WERI-Rb-1 (cell line): ENCODE measurements at regions not wholly inside any gene's neighbourhood (a gene's known extent, or its start where the extent isn't known, plus 50 kb on each side); places are given as distances from the start of the nearest gene placed in this dataset.

ENCODE experiments used
- DNase-seq: peaks from one replicate; pipeline ENCODE4 v3.0.0-alpha.2; 2020
- H3K27ac ChIP-seq: fragments of 250-450 bp; sonication (Bioruptor Pico); 2 replicates; pipeline ENCODE4 v1.5.1; 2020; ENCODE audit warnings: mild to moderate bottlenecking, moderate library complexity
- H3K27me3 ChIP-seq: fragments of 250-450 bp; sonication (Bioruptor Pico); 2 replicates; pipeline ENCODE4 v1.5.1; 2021; ENCODE audit warnings: mild to moderate bottlenecking, low read depth, moderate library complexity; ENCODE audit not compliant: insufficient read depth, severe bottlenecking
- H3K36me3 ChIP-seq: fragments of 250-450 bp; sonication (Bioruptor Pico); 2 replicates; pipeline ENCODE4 v1.5.1; 2020; ENCODE audit warnings: mild to moderate bottlenecking, moderate library complexity
- H3K4me3 ChIP-seq: 2 replicates; pipeline ENCODE4 v1.5.1; 2011; ENCODE audit warnings: low read depth, mild to moderate bottlenecking, control low read depth, low read length
- H3K9me3 ChIP-seq: fragments of 250-450 bp; sonication (Bioruptor Pico); 2 replicates; pipeline ENCODE4 v1.5.1; 2021; ENCODE audit warnings: mild to moderate bottlenecking, moderate library complexity; ENCODE audit not compliant: severe bottlenecking
- TF ChIP-seq, protein P1 (sequence below): IDR thresholded peaks from 2 replicates; pipeline ENCODE4 v1.5.1; 2011; ENCODE audit warnings: low read depth, mild to moderate bottlenecking, control low read depth, inconsistent platforms, low read length

DNA sequence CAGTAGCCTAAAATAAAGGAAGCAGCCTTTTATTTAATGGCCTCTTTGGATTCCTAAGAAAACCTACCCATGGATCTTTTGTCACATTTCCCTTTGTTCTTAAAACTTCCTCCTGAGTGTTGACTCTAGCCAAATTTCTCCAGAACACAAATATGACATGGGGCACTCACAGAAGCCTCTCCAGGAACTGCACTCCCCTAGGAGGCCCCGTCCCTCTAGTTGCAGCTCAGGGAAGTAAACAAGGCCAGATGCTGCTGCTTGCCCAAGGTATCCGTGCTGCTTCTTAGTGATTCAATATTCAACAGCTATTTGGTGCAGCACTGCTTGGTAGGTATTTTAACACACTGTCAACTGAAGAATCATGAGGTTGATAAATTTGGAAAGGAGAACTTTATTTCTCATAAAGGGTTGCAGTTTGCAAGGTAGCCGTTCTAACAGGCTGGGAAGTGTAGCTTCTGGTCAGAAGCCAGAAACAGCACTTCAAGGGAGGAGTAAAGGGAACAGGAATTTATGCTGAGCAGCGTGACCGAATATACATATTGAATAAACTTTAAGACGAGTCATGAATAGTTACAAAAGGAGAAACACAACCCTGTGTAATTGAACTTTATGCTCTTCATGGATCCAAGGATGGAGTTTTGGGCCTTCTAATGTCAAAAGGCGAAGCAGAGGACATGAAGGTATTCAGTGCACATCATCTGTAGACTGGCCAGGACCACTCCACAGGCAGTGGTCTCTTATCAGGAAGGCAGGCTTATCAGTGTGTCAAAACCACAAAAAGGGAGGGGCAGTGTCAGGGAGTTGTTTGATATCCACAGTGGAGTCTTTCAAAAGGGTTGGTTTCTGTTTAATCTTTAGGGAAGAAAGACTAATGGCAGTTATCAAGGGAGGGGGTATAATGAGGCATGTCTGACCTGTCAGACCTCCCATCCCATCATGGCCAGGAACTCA lies 63.3 kb downstream of the CD24 start:
- Histone ChIP-seq H3K4me3 (no peak overlapping the region), H3K36me3 (no peaks in the 10 kb centered on the region), H3K27ac (no peak overlapping the region), H3K27me3 (no peaks in the 10 kb centered on the region), H3K9me3 (no peaks in the 10 kb centered on the region)
- no peak for DNase-seq
- TF ChIP-seq, protein P1, sequence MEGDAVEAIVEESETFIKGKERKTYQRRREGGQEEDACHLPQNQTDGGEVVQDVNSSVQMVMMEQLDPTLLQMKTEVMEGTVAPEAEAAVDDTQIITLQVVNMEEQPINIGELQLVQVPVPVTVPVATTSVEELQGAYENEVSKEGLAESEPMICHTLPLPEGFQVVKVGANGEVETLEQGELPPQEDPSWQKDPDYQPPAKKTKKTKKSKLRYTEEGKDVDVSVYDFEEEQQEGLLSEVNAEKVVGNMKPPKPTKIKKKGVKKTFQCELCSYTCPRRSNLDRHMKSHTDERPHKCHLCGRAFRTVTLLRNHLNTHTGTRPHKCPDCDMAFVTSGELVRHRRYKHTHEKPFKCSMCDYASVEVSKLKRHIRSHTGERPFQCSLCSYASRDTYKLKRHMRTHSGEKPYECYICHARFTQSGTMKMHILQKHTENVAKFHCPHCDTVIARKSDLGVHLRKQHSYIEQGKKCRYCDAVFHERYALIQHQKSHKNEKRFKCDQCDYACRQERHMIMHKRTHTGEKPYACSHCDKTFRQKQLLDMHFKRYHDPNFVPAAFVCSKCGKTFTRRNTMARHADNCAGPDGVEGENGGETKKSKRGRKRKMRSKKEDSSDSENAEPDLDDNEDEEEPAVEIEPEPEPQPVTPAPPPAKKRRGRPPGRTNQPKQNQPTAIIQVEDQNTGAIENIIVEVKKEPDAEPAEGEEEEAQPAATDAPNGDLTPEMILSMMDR, result no peak

DNA sequence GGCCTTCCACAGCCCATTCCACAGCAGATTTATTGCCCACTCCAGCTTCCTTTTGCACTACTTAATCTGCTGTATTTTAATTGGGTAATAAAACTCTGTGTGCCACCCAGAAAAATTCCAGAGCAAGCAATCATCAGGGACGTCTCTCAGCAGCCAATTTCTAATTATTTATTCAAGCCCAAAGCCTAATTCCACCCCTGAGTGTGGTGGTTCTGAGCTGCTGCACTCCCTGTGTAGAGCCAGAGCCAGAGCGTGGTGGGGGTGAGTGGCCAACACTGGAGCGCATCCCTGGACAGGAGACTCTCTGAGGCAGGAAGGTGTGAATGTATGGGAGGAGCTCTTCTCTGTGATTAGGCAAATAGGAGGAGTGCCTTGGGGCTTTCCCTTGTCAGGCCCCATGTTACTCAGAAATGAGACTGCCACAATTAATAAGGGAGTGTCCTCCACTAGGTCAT lies 66.1 kb downstream of the CD24 start:
- TF ChIP-seq, protein P1, result no peak
- Histone ChIP-seq H3K27ac (no peak overlapping the region), H3K9me3 (no peaks in the 10 kb centered on the region), H3K27me3 (no peaks in the 10 kb centered on the region), H3K4me3 (no peak overlapping the region), H3K36me3 (no peaks in the 10 kb centered on the region)
- DNase-seq, result no peak

DNA sequence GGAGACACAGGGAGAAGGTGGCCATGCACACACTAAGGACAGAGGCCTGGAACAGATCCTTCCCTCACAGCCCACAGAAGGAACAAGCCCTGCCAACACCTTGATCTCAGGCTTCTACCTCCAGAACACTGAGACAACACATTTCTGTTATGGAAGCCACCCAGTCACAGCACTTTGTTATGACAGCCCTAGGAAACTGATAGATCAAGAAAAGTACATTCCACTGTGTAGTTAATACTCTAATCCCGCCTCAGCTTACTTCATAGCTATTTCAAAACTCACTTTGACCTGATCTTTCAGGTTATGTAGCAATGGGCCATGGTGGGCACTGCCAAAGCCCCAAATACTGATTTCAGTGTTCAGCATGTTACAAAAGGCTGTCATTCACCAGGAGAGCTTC lies 66.8 kb downstream of the CD24 start:
- TF ChIP-seq, protein P1, result no peak
- no peaks in the 10 kb centered on the region for H3K36me3 ChIP-seq
- peaks cover under 1% of the 10 kb centered on the region for H3K9me3 ChIP-seq
- H3K4me3 ChIP-seq, result no peak overlapping the region
- no peak overlapping the region for H3K27ac ChIP-seq
- no peak for DNase-seq
- no peaks in the 10 kb centered on the region for H3K27me3 ChIP-seq

DNA sequence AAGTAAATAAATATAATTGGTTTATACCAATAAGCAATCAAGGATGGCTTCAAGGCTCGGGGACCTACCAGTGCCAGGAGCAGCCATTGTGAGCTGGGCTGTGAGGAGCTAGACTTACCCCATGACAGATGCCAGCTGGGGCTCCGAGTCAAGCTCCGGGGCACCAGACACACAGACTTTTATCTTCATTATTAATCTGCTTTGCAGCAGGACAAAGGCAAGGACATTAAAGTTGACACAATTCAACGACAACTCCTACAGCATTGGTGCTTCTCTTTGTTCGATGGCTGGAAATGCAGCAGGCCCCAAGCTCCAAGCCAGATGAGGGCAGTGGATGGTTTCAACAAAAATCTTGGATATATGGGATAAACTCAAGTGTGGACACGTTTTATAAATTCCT lies 68.3 kb downstream of the CD24 start:
- Histone ChIP-seq H3K27me3 (no peaks in the 10 kb centered on the region), H3K27ac (no peak overlapping the region), H3K4me3 (no peak overlapping the region), H3K9me3 (peaks cover 5% of the 10 kb centered on the region), H3K36me3 (no peaks in the 10 kb centered on the region)
- TF ChIP-seq, protein P1, result no peak
- no peak for DNase-seq

DNA sequence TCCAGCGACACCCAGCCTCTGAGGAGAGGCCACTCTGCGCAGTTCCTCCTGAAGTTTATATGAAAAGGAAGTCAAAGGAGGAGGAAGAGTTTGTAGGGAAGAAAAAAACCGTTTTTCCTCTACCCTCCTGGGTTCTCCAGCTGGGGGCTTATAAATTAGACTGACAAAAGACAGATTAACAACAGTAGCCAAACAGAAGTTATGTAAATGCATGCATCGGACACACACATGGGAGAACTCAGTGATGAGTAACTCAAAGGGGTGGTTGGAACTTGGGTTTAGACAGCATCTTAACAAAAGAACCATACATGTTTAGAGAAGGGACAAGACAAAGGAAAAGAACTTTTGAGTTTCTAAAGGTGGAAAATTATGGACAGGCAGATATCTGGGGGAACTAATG lies 71.2 kb downstream of the CD24 start:
- TF ChIP-seq, protein P1, result no peak
- no peaks in the 10 kb centered on the region for H3K36me3 ChIP-seq
- no peaks in the 10 kb centered on the region for H3K27me3 ChIP-seq
- H3K27ac ChIP-seq, result no peak overlapping the region
- DNase-seq, result no peak
- peaks cover 5% of the 10 kb centered on the region for H3K9me3 ChIP-seq
- no peak overlapping the region for H3K4me3 ChIP-seq
